ENCODE measurements at regions not wholly inside any gene's neighbourhood (a gene's known extent, or its start where the extent isn't known, plus 50 kb on each side); places are given as distances from the start of the nearest gene placed in this dataset.

DNA sequence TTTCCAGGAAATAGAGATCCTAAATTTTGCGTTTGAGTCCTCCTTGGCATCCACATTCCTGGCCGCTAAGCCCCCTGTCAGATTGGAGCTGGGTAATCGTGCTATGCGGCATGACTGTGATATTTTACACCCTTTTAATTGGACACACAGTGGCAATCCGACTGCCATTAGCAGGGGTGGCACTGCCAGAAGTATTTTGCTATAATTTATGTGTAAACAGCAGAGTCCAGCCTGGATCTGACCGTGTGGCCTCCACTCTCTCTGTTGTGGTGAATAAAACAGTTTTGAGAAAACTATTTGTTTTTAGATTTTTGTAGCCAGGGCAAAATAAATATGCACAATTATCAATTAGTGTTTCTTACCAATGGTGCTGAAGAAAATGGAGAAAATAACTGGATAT lies 281.0 kb upstream of the IRX2 start:
- no peaks in the 10 kb centered on the region for H3K27me3 ChIP-seq (ENCODE audit: insufficient read depth, low read length)
- TF ChIP-seq, protein P1, sequence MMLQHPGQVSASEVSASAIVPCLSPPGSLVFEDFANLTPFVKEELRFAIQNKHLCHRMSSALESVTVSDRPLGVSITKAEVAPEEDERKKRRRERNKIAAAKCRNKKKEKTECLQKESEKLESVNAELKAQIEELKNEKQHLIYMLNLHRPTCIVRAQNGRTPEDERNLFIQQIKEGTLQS (IDR thresholded peaks at IDR 0.05) = no peak
- no peak for TF ChIP-seq RAD21 (IDR thresholded peaks at IDR 0.05; ENCODE audit: low read depth)
- TF ChIP-seq, protein P2, sequence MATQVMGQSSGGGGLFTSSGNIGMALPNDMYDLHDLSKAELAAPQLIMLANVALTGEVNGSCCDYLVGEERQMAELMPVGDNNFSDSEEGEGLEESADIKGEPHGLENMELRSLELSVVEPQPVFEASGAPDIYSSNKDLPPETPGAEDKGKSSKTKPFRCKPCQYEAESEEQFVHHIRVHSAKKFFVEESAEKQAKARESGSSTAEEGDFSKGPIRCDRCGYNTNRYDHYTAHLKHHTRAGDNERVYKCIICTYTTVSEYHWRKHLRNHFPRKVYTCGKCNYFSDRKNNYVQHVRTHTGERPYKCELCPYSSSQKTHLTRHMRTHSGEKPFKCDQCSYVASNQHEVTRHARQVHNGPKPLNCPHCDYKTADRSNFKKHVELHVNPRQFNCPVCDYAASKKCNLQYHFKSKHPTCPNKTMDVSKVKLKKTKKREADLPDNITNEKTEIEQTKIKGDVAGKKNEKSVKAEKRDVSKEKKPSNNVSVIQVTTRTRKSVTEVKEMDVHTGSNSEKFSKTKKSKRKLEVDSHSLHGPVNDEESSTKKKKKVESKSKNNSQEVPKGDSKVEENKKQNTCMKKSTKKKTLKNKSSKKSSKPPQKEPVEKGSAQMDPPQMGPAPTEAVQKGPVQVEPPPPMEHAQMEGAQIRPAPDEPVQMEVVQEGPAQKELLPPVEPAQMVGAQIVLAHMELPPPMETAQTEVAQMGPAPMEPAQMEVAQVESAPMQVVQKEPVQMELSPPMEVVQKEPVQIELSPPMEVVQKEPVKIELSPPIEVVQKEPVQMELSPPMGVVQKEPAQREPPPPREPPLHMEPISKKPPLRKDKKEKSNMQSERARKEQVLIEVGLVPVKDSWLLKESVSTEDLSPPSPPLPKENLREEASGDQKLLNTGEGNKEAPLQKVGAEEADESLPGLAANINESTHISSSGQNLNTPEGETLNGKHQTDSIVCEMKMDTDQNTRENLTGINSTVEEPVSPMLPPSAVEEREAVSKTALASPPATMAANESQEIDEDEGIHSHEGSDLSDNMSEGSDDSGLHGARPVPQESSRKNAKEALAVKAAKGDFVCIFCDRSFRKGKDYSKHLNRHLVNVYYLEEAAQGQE (IDR thresholded peaks at IDR 0.05; ENCODE audit: low read depth) = no peak
- no peak for TF ChIP-seq EZH2phosphoT487 (IDR thresholded peaks at IDR 0.05; ENCODE audit: borderline replicate concordance)
- TF ChIP-seq EGR1 (IDR thresholded peaks at IDR 0.05; ENCODE audit: low read depth) = no peak
- no peak for TF ChIP-seq CBX3 (IDR thresholded peaks at IDR 0.05; ENCODE audit: low read depth)
- no peak for TF ChIP-seq ELF1 (IDR thresholded peaks at IDR 0.05; ENCODE audit: borderline replicate concordance, low read depth)
- TF ChIP-seq ZFX (IDR thresholded peaks at IDR 0.05) = no peak
- no peak for TF ChIP-seq EZH2 (IDR thresholded peaks at IDR 0.05)
- no peak for TF ChIP-seq TCF7L2 (IDR thresholded peaks at IDR 0.05; ENCODE audit: borderline replicate concordance, extremely low read depth, insufficient read depth, insufficient read length)
- no peak for TF ChIP-seq SIN3A (IDR thresholded peaks at IDR 0.05; ENCODE audit: low read depth)
- TF ChIP-seq, protein P3, sequence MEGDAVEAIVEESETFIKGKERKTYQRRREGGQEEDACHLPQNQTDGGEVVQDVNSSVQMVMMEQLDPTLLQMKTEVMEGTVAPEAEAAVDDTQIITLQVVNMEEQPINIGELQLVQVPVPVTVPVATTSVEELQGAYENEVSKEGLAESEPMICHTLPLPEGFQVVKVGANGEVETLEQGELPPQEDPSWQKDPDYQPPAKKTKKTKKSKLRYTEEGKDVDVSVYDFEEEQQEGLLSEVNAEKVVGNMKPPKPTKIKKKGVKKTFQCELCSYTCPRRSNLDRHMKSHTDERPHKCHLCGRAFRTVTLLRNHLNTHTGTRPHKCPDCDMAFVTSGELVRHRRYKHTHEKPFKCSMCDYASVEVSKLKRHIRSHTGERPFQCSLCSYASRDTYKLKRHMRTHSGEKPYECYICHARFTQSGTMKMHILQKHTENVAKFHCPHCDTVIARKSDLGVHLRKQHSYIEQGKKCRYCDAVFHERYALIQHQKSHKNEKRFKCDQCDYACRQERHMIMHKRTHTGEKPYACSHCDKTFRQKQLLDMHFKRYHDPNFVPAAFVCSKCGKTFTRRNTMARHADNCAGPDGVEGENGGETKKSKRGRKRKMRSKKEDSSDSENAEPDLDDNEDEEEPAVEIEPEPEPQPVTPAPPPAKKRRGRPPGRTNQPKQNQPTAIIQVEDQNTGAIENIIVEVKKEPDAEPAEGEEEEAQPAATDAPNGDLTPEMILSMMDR (IDR thresholded peaks at IDR 0.05 in 2 of 3, conservative IDR thresholded peaks at IDR 0.05 in 1 of 3; ENCODE audit: borderline replicate concordance in 1 of 3, insufficient read depth in 1 of 3, low read depth in 2 of 3, low read length in 2 of 3) = no peak
- no peak for TF ChIP-seq SRF (IDR thresholded peaks at IDR 0.05; ENCODE audit: low read depth)
- TF ChIP-seq ZNF274 (IDR thresholded peaks at IDR 0.05; ENCODE audit: low read depth, low read length) = no peak
- no peak for TF ChIP-seq YY1 (IDR thresholded peaks at IDR 0.05; ENCODE audit: extremely low read depth, insufficient replicate concordance, low read depth, low read length)
- no peak for TF ChIP-seq FOSL1 (IDR thresholded peaks at IDR 0.05; ENCODE audit: low read depth)
- TF ChIP-seq, protein P4, sequence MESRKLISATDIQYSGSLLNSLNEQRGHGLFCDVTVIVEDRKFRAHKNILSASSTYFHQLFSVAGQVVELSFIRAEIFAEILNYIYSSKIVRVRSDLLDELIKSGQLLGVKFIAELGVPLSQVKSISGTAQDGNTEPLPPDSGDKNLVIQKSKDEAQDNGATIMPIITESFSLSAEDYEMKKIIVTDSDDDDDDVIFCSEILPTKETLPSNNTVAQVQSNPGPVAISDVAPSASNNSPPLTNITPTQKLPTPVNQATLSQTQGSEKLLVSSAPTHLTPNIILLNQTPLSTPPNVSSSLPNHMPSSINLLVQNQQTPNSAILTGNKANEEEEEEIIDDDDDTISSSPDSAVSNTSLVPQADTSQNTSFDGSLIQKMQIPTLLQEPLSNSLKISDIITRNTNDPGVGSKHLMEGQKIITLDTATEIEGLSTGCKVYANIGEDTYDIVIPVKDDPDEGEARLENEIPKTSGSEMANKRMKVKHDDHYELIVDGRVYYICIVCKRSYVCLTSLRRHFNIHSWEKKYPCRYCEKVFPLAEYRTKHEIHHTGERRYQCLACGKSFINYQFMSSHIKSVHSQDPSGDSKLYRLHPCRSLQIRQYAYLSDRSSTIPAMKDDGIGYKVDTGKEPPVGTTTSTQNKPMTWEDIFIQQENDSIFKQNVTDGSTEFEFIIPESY (IDR thresholded peaks at IDR 0.05; ENCODE audit: extremely low read depth, insufficient replicate concordance, low read length) = no peak
- no peak for TF ChIP-seq POLR2A (IDR thresholded peaks at IDR 0.05; ENCODE audit: borderline replicate concordance, extremely low read depth, insufficient read depth, insufficient read length)
- no peak for TF ChIP-seq POLR2AphosphoS5 (IDR thresholded peaks at IDR 0.05; ENCODE audit: low read depth, low read length)
- no peak for TF ChIP-seq CEBPB (IDR thresholded peaks at IDR 0.05; ENCODE audit: low read depth)
- no peak for DNase-seq (ENCODE audit: low read depth, low spot score)

More for the DNA sequence above, 281.0 kb upstream of the IRX2 start:
- ChIA-PET POLR2A (no interaction called here), CTCF (no interaction called here), RAD21 (ENCODE audit: low non-redundant PET in 1 of 2, low total read pairs in 2 of 2, uncharacterized antibody in 2 of 2, unreplicated experiment in 2 of 2) (no interaction called here)
- no peak for ATAC-seq
- no peaks in the 10 kb centered on the region for H3K79me2 ChIP-seq (ENCODE audit: insufficient read depth, low read length)
- peaks cover 0 to 37% of the 10 kb centered on the region in 2 experiments; a peak in 2 of 4 replicates for H3K9me3 ChIP-seq (ENCODE audit: control insufficient read depth in 1 of 2, insufficient read depth in 1 of 2, low read depth in 1 of 2, low read length in 2 of 2)
- BruUV-seq (replicated peaks) = no TSS peak
- H3K4me1 ChIP-seq (ENCODE audit: control insufficient read depth in 1 of 2, insufficient read depth in 2 of 2, low read length in 2 of 2) = no peaks in the 10 kb centered on the region
- H3K4me2 ChIP-seq (ENCODE audit: low read length) = no peak overlapping the region
- H3K9ac ChIP-seq (ENCODE audit: low read length) = no peak overlapping the region
- no peak overlapping the region for H2AFZ ChIP-seq (ENCODE audit: low read depth, low read length, poor library complexity, severe bottlenecking)
- H3K4me3 ChIP-seq (replicated peaks in 1 of 2; ENCODE audit: low read depth in 1 of 2, low read length in 2 of 2) = no peak overlapping the region
- H3K9me2 ChIP-seq (ENCODE audit: insufficient read depth) = no peaks in the 10 kb centered on the region
- no peaks in the 10 kb centered on the region for H3K36me3 ChIP-seq (ENCODE audit: control insufficient read depth in 1 of 2, insufficient read depth in 2 of 2, low read length in 2 of 2)
- no peaks in the 10 kb centered on the region for H4K20me1 ChIP-seq (ENCODE audit: insufficient read depth)
- no peak overlapping the region for H3K27ac ChIP-seq (ENCODE audit: low read depth, low read length)
- intact Hi-C loops (cut with micrococcal nuclease) = no loop called here
